Epithelial cell of proximal tubule (primary cell): ENCODE measurements at regions not wholly inside any gene's neighbourhood (a gene's known extent, or its start where the extent isn't known, plus 50 kb on each side); places are given as distances from the start of the nearest gene placed in this dataset.

Experiments used
- DNase-seq: peaks from one replicate; pipeline ENCODE4 v3.0.0-alpha.2; 2011; ENCODE audit warnings: low read depth
- H3K4me3 ChIP-seq: 2 replicates; pipeline ENCODE4 v1.5.1; 2011; ENCODE audit warnings: low read depth, mild to moderate bottlenecking, low read length
- TF ChIP-seq, protein P1 (sequence below): conservative IDR thresholded peaks from 2 replicates; pipeline ENCODE4 v1.5.1; 2012; ENCODE audit warnings: low read depth, mild to moderate bottlenecking, low read length

DNA sequence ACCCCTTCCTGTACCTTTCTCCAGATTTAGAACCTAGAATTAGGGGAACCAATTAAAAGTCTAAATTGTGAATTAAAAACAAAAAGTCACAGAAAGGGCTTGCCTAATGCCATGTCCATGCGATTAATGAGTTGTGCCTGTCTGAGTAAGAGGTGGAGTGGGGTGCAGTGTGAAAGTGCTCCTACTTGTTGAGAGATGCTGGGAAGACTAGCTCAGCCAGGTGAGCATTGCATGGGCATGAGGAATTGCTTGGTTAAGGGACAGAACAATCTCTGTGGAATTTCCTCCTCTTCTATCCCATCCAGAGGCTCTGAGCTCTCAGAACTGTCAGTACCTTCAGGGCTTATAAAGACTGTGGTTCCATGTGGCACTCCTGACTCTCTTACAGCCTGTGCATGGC is 159.0 kb upstream of the UBL3 start:
- H3K4me3 ChIP-seq: no peak overlapping the region
- TF ChIP-seq, protein P1, sequence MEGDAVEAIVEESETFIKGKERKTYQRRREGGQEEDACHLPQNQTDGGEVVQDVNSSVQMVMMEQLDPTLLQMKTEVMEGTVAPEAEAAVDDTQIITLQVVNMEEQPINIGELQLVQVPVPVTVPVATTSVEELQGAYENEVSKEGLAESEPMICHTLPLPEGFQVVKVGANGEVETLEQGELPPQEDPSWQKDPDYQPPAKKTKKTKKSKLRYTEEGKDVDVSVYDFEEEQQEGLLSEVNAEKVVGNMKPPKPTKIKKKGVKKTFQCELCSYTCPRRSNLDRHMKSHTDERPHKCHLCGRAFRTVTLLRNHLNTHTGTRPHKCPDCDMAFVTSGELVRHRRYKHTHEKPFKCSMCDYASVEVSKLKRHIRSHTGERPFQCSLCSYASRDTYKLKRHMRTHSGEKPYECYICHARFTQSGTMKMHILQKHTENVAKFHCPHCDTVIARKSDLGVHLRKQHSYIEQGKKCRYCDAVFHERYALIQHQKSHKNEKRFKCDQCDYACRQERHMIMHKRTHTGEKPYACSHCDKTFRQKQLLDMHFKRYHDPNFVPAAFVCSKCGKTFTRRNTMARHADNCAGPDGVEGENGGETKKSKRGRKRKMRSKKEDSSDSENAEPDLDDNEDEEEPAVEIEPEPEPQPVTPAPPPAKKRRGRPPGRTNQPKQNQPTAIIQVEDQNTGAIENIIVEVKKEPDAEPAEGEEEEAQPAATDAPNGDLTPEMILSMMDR: no peak
- DNase-seq: no peak

DNA sequence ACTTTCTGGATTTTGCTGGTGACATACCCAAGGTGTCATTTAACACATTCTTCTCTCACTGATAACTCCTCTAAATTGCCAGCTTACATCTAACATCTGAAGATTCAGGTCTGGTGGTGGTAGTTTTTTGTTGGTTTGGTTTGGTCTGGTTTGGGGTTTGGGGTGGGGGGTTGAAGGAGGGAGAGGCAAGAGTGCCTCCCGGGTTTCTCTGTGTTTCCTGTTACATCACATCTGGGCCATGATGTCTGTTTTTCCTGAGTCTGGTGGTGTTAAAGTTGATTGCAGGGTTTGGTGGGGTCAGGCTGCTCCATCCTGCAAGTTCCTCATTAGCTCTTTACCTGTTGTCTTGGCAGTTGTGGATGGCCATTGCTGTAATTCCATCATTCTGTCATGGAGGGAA is 155.8 kb upstream of the UBL3 start:
- TF ChIP-seq, protein P1: no peak
- DNase-seq: no peak
- H3K4me3 ChIP-seq: no peak overlapping the region

DNA sequence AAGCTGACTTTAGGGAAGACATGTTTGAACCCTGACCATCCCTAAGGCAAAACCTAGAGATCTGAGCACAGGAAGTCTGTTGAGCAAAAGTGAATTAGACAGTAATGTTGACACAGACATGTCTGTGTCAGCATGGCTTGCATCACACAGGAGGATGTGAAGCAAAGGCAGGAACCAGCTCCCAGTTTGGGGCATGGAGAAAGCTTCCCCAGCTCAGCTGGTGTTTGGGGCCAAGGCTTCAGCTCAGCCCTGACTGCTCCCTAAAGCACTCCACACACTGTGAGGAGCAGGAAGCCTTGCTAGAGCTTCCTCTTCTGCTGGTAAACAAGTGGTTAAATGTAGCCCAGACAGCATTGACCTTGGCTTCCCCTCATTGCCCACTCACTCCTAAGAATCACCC is 153.8 kb upstream of the UBL3 start:
- DNase-seq: no peak
- H3K4me3 ChIP-seq: no peak overlapping the region
- TF ChIP-seq, protein P1: no peak

DNA sequence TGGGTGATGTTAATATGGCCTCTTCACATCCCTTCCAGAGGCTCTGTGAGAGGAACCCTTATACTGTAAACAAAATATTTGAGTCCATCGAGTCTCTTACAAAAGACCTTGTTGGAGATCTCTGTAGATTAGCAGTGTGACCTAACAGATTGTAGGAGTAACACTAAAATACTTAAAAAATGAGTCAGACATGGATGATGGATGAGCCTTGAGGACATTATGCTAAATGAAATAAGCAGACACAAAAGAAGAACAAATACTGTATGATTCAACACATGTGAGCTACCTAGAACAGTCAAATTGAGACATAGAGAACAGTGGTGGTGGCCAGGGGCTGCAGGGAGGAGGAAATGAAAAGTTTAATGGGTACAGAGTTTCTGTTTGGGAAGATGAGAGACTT is 152.2 kb upstream of the UBL3 start:
- TF ChIP-seq, protein P1: no peak
- H3K4me3 ChIP-seq: no peak overlapping the region
- no peak for DNase-seq

DNA sequence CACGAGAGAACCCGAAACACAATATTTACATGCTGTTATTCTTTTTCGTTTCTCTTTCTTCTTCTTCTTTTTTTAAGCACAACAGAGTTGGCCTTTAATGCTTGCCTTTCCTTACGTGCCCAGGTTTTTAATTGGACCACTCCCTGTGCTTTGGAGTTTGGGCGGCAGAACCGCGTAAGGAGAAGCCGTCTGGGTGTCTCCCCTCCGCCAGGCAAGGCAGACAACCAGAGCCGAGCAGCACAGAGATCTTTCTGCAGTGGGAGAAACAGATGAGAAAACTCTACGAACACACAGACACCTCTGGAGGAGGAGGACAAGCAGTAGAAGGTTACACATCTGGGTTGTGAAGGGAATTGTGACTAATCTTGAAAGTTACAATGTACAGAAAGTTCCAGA is 150.0 kb upstream of the UBL3 start:
- H3K4me3 ChIP-seq: no peak overlapping the region
- no peak for DNase-seq
- TF ChIP-seq, protein P1: no peak

DNA sequence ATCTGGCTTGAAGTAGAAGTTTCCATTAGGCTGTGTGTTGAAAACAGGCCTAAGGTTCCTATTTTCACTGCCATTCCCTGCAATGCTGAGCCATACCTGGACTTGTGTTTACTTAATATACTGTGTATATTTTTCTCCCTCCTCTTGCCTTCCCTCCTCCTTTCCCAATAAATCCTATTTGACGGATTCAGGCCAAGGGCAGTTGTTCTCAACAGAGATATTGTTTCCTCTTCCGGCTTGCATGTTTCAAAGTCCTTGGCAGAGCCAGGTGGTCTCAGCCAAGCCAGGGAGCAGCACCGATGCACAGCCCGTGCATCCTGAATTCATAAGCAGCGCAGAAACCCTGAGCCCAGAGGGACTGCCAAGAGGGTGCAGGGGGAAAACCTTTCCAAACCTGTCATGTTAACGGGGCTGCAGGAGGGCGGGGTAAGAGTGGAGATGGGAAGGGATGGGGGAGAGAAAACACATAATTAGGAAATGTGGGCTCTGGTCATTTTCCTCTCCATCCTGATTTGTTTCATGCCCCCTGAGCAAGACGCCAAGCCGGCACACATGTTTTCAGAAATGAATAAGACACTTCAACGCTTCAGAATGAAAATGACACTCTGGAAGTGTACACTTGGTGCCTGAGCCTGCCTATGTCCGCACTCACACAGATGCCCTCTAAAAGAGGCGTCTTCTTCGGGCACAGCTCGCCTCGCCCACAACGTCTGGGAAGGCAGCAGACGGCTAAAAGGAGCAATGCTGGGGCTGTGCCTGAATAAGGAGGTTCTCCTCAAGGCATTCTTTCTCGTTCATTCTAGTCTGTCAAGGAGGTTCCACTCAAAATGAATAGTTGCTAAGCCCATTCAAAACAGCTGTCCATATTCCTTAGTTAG is 149.3 kb upstream of the UBL3 start:
- DNase-seq: no peak
- H3K4me3 ChIP-seq: no peak overlapping the region
- TF ChIP-seq, protein P1: no peak

DNA sequence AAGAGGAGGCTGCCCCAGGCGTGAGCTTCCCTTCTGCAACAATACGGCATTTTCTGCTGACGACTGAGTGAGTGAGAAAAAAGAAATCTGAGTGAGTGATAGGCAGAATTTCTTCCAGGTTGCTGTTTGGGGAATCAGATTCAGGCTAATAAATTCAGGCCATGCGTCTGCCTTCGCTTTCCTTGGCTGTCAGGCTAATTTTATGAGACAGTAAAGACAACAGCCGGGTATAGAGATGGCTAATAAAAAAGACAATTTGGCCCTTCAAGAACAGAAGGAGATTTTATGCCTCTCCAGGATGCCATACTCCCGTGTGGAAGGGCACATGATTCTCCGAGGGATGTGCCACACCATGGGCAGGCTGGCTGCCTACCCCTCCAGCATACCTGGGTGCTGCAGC is 145.9 kb upstream of the UBL3 start:
- no peak for DNase-seq
- H3K4me3 ChIP-seq: no peak overlapping the region
- TF ChIP-seq, protein P1: no peak
